ENCODE measurements at regions not wholly inside any gene's neighbourhood (a gene's known extent, or its start where the extent isn't known, plus 50 kb on each side); places are given as distances from the start of the nearest gene placed in this dataset.

GRCh38 chr5:6187501-6187900 is 190.8 kb downstream of the MED10 start:
- TF ChIP-seq TEAD4 (IDR thresholded peaks at IDR 0.05) (no peak), MAX (IDR thresholded peaks at IDR 0.05) (no peak), FOXM1 (IDR thresholded peaks at IDR 0.05; ENCODE audit: borderline replicate concordance, low read depth) (no peak), TCF12 (IDR thresholded peaks at IDR 0.05; ENCODE audit: low read depth) (no peak), CEBPB (IDR thresholded peaks at IDR 0.05) (no peak), TAF1 (IDR thresholded peaks at IDR 0.05; ENCODE audit: low read depth) (no peak), EP300 (IDR thresholded peaks at IDR 0.05; ENCODE audit: borderline replicate concordance) (no peak), USF1 (IDR thresholded peaks at IDR 0.05) (no peak), RAD21 (IDR thresholded peaks at IDR 0.05; ENCODE audit: low read depth) (no peak), NFIC (IDR thresholded peaks at IDR 0.05) (no peak)

GRCh38 chr5:6185574-6185973 is 192.8 kb downstream of the MED10 start:
- TF ChIP-seq TAF1 (IDR thresholded peaks at IDR 0.05; ENCODE audit: low read depth) (no peak), TEAD4 (IDR thresholded peaks at IDR 0.05) (no peak), EP300 (IDR thresholded peaks at IDR 0.05; ENCODE audit: borderline replicate concordance) (no peak), REST (IDR thresholded peaks at IDR 0.05; ENCODE audit: low read depth) (no peak), FOXM1 (IDR thresholded peaks at IDR 0.05; ENCODE audit: borderline replicate concordance, low read depth) (no peak), RAD21 (IDR thresholded peaks at IDR 0.05; ENCODE audit: low read depth) (no peak), CEBPB (IDR thresholded peaks at IDR 0.05) (no peak), TCF12 (IDR thresholded peaks at IDR 0.05; ENCODE audit: low read depth) (no peak), NFIC (IDR thresholded peaks at IDR 0.05) (no peak), MAX (IDR thresholded peaks at IDR 0.05) (no peak), YY1 (IDR thresholded peaks at IDR 0.05; ENCODE audit: low read depth) (no peak), USF1 (IDR thresholded peaks at IDR 0.05) (no peak), CREB1 (IDR thresholded peaks at IDR 0.05; ENCODE audit: low read depth) (no peak)

GRCh38 chr5:6184481-6184880 is 193.9 kb downstream of the MED10 start:
- no peak for TF ChIP-seq TEAD4 (IDR thresholded peaks at IDR 0.05)
- no peak for TF ChIP-seq TAF1 (IDR thresholded peaks at IDR 0.05; ENCODE audit: low read depth)
- TF ChIP-seq USF1 (IDR thresholded peaks at IDR 0.05), result no peak
- no peak for TF ChIP-seq FOXM1 (IDR thresholded peaks at IDR 0.05; ENCODE audit: borderline replicate concordance, low read depth)
- no peak for TF ChIP-seq EP300 (IDR thresholded peaks at IDR 0.05; ENCODE audit: borderline replicate concordance)
- TF ChIP-seq ZBTB7A (IDR thresholded peaks at IDR 0.05; ENCODE audit: low read depth), result no peak
- no peak for TF ChIP-seq REST (IDR thresholded peaks at IDR 0.05; ENCODE audit: low read depth)
- no peak for TF ChIP-seq CREB1 (IDR thresholded peaks at IDR 0.05; ENCODE audit: low read depth)
- no peak for TF ChIP-seq MAX (IDR thresholded peaks at IDR 0.05)
- TF ChIP-seq YY1 (IDR thresholded peaks at IDR 0.05; ENCODE audit: low read depth), result no peak
- TF ChIP-seq EGR1 (IDR thresholded peaks at IDR 0.05), result no peak
- no peak for TF ChIP-seq CEBPB (IDR thresholded peaks at IDR 0.05)
- no peak for TF ChIP-seq NFIC (IDR thresholded peaks at IDR 0.05)
- TF ChIP-seq TCF12 (IDR thresholded peaks at IDR 0.05; ENCODE audit: low read depth), result no peak
- TF ChIP-seq RAD21 (IDR thresholded peaks at IDR 0.05; ENCODE audit: low read depth), result no peak

GRCh38 chr5:6183391-6184390 is 194.7 kb downstream of the MED10 start:
- TF ChIP-seq RAD21 (IDR thresholded peaks at IDR 0.05; ENCODE audit: low read depth), result no peak
- TF ChIP-seq CEBPB (IDR thresholded peaks at IDR 0.05), result no peak
- no peak for TF ChIP-seq TAF1 (IDR thresholded peaks at IDR 0.05; ENCODE audit: low read depth)
- TF ChIP-seq TEAD4 (IDR thresholded peaks at IDR 0.05), result no peak
- TF ChIP-seq EGR1 (IDR thresholded peaks at IDR 0.05), result no peak
- TF ChIP-seq MAX (IDR thresholded peaks at IDR 0.05), result no peak
- TF ChIP-seq NFIC (IDR thresholded peaks at IDR 0.05), result no peak
- no peak for TF ChIP-seq CREB1 (IDR thresholded peaks at IDR 0.05; ENCODE audit: low read depth)
- no peak for TF ChIP-seq EP300 (IDR thresholded peaks at IDR 0.05; ENCODE audit: borderline replicate concordance)
- TF ChIP-seq YY1 (IDR thresholded peaks at IDR 0.05; ENCODE audit: low read depth), result no peak
- no peak for TF ChIP-seq USF1 (IDR thresholded peaks at IDR 0.05)
- no peak for TF ChIP-seq TCF12 (IDR thresholded peaks at IDR 0.05; ENCODE audit: low read depth)
- TF ChIP-seq ZBTB7A (IDR thresholded peaks at IDR 0.05; ENCODE audit: low read depth), result no peak
- TF ChIP-seq FOXM1 (IDR thresholded peaks at IDR 0.05; ENCODE audit: borderline replicate concordance, low read depth), result no peak
- TF ChIP-seq REST (IDR thresholded peaks at IDR 0.05; ENCODE audit: low read depth), result no peak
